Activated naive CD8-positive, alpha-beta T cell treated with anti-CD3 and anti-CD28 coated beads, Interleukin-2, amount 50 U/mL, for 24 hours (primary cell): ENCODE measurements at regions not wholly inside any gene's neighbourhood (a gene's known extent, or its start where the extent isn't known, plus 50 kb on each side); places are given as distances from the start of the nearest gene placed in this dataset.
"Not testable (repeated sequence)": the region's sequence is repeated elsewhere in the genome, so short reads cannot be mapped to it uniquely, and the experiment has no call there.

Experiments used
- ATAC-seq: fragments of 150-1000 bp; cut with Tn5 transposase; one replicate; pipeline ENCODE4 v1.10.0; 2021
- DNase-seq: peaks from one replicate; pipeline ENCODE4 v3.0.0; 2021
- H3K27ac Mint-ChIP-seq: one replicate; pipeline ENCODE4 v1.8.0; 2021; ENCODE audit warnings: mild to moderate bottlenecking, mixed read lengths
- H3K27me3 Mint-ChIP-seq: one replicate; pipeline ENCODE4 v1.8.0; 2021; ENCODE audit warnings: mixed read lengths
- H3K36me3 Mint-ChIP-seq: one replicate; pipeline ENCODE4 v1.8.0; 2021; ENCODE audit warnings: low read depth, mixed read lengths
- H3K4me1 Mint-ChIP-seq: one replicate; pipeline ENCODE4 v1.8.0; 2021; ENCODE audit warnings: mixed read lengths
- H3K4me3 Mint-ChIP-seq: one replicate; pipeline ENCODE4 v1.8.0; 2021; ENCODE audit warnings: mild to moderate bottlenecking, moderate library complexity, mixed read lengths
- H3K9me3 Mint-ChIP-seq: one replicate; pipeline ENCODE4 v1.8.0; 2021; ENCODE audit warnings: mixed read lengths

- peaks cover 6% of the 10 kb centered on the region for H3K27me3 Mint-ChIP-seq
- H3K4me1 Mint-ChIP-seq, result no peaks in the 10 kb centered on the region
- H3K9me3 Mint-ChIP-seq, result peaks cover 10% of the 10 kb centered on the region
- H3K27ac Mint-ChIP-seq, result no peak overlapping the region
- H3K4me3 Mint-ChIP-seq, result no peak overlapping the region
- H3K36me3 Mint-ChIP-seq, result no peaks in the 10 kb centered on the region
- DNase-seq, result no peak
- ATAC-seq, result no peak
These were observed 671.0 kb upstream of the C16orf82 start for GRCh38 chr16:26395700-26396099.

- peaks cover 10% of the 10 kb centered on the region for H3K9me3 Mint-ChIP-seq
- ATAC-seq, result no peak
- peaks cover 6% of the 10 kb centered on the region for H3K27me3 Mint-ChIP-seq
- H3K4me3 Mint-ChIP-seq, result no peak overlapping the region
- no peaks in the 10 kb centered on the region for H3K36me3 Mint-ChIP-seq
- no peaks in the 10 kb centered on the region for H3K4me1 Mint-ChIP-seq
- DNase-seq, result no peak
- H3K27ac Mint-ChIP-seq, result no peak overlapping the region
These were observed 670.1 kb upstream of the C16orf82 start for GRCh38 chr16:26396511-26397235.

- no peak overlapping the region for H3K4me3 Mint-ChIP-seq
- no peaks in the 10 kb centered on the region for H3K36me3 Mint-ChIP-seq
- DNase-seq, result no peak
- no peak overlapping the region for H3K27ac Mint-ChIP-seq
- peaks cover 9% of the 10 kb centered on the region for H3K9me3 Mint-ChIP-seq
- H3K27me3 Mint-ChIP-seq, result peaks cover 2% of the 10 kb centered on the region
- no peak for ATAC-seq
- H3K4me1 Mint-ChIP-seq, result no peaks in the 10 kb centered on the region
These were observed 652.9 kb upstream of the C16orf82 start for GRCh38 chr16:26413780-26414179.

DNA sequence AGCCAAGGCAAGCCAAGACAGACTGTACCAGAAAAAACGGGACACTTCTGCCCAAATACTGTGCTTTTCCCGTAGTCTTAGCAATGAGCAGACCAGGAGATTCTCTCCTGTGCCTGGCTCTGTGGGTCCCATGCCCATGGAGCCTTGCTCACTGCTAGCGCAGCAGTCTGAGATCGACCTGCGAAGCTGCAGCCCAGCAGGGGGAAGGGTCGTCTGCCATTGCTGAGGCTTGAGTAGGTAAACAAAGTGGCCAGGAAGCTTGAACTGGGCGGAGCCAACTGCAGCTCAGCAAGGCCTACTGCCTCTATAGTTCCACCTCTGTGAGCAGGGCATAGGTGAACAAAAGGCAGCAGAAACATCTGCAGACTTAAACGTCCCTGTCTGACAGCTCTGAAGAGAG, 647.3 kb upstream of the C16orf82 start:
- not testable (repeated sequence) for DNase-seq, H3K36me3 Mint-ChIP-seq, H3K27ac Mint-ChIP-seq, H3K4me3 Mint-ChIP-seq, H3K4me1 Mint-ChIP-seq, H3K27me3 Mint-ChIP-seq, ATAC-seq
- peaks cover 21% of the 10 kb centered on the region for H3K9me3 Mint-ChIP-seq

- peaks cover 7% of the 10 kb centered on the region for H3K9me3 Mint-ChIP-seq
- DNase-seq (no peak), ATAC-seq (no peak)
- H3K27ac Mint-ChIP-seq, result no peak overlapping the region
- H3K4me1 Mint-ChIP-seq, result no peaks in the 10 kb centered on the region
- H3K36me3 Mint-ChIP-seq, result no peaks in the 10 kb centered on the region
- no peak overlapping the region for H3K4me3 Mint-ChIP-seq
- peaks cover 3% of the 10 kb centered on the region for H3K27me3 Mint-ChIP-seq
These were observed 636.1 kb upstream of the C16orf82 start for GRCh38 chr16:26430618-26431017.

DNA sequence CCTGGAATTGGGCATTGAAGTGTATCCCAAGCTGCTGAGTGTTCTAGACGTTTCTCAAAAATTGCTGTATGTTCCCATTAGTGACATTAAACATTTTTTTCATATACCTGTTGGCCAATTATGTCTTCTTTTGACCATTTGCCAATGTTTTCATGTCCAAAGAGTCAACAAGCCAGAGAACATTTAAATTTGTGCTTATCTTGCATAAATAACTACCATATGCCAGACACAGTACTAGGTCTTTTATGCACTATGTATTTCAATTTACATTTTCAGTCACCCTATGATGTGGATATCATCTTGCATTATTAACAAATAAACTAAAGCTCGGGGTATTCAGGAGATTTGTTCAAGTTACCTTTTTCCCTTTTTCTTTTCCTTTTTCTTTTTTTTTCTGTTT, 632.9 kb upstream of the C16orf82 start:
- H3K27ac Mint-ChIP-seq, result no peak overlapping the region
- no peak for ATAC-seq

DNA sequence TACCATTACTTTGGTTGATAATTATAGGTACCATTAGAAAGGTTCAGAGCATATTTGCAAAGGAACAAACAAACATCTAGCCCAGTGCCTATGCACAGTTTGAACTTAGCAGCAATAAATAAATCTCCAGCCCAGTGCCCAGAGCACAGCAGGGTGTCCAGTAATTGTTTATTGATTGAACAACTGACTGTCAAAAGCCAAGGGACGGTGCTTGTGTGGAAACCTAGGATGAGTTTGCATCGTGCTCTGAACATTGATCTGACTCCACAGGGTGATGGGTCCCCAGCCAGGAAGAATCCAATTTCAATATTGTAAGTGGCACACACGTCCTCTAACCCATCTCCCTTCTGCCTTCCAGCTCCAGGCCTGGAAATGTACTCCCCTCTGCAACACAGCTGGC, 625.5 kb upstream of the C16orf82 start:
- no peak for ATAC-seq
- Mint-ChIP-seq H3K27ac (no peak overlapping the region), H3K4me3 (no peak overlapping the region), H3K9me3 (peaks cover 9% of the 10 kb centered on the region), H3K27me3 (peaks cover 5% of the 10 kb centered on the region), H3K4me1 (no peaks in the 10 kb centered on the region), H3K36me3 (no peaks in the 10 kb centered on the region)
- no peak for DNase-seq

More for the DNA sequence above, 632.9 kb upstream of the C16orf82 start:
- no peaks in the 10 kb centered on the region for H3K4me1 Mint-ChIP-seq
- no peak overlapping the region for H3K4me3 Mint-ChIP-seq
- no peaks in the 10 kb centered on the region for H3K36me3 Mint-ChIP-seq
- H3K9me3 Mint-ChIP-seq, result peaks cover 9% of the 10 kb centered on the region
- peaks cover 5% of the 10 kb centered on the region for H3K27me3 Mint-ChIP-seq
- no peak for DNase-seq

DNA sequence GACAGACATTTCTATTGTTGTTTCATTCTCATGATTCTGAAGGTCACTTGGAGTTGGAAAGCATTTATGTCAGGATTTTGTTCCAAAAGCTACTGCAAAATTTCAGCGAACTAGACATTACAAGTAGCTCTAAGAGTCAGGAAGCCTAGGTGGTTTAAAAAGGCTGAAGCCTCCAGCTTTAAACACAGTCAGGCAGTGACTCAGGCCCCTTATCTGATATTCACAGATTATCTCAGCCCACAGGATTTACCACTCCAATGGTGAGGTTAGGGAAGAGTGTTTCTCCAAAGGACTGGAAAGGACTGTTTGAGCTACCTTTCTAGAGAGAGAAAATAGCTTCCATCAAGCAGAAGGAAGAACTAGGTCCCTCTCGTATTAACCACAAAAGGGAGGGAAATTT, 624.4 kb upstream of the C16orf82 start:
- Mint-ChIP-seq H3K4me1 (no peaks in the 10 kb centered on the region), H3K9me3 (peaks cover 9% of the 10 kb centered on the region), H3K27me3 (peaks cover 5% of the 10 kb centered on the region), H3K36me3 (no peaks in the 10 kb centered on the region), H3K4me3 (no peak overlapping the region), H3K27ac (no peak overlapping the region)
- ATAC-seq (no peak), DNase-seq (no peak)

DNA sequence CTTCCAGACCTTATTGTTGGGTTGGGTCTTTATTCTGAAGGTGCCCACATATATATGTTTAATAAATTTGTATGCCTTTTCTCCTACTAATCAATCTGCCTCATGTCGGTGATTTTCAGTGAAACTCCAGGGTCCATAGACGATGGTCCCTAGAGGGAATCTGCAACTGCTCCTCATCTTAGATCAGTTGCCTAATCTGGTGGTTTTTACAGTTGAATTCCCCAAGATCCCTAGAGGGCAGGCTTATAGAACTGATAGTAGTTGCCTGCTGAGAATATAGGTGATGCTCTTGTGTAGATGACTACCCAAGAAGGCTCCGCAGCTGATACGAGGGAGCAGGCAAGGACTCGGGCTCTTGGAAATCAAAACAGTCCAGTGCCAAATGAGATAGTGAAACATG, 619.2 kb upstream of the C16orf82 start:
- Mint-ChIP-seq H3K27me3 (peaks cover 2% of the 10 kb centered on the region), H3K4me3 (no peak overlapping the region), H3K9me3 (no peaks in the 10 kb centered on the region), H3K27ac (no peak overlapping the region), H3K4me1 (no peaks in the 10 kb centered on the region), H3K36me3 (no peaks in the 10 kb centered on the region)
- DNase-seq, result no peak
- no peak for ATAC-seq

GRCh38 chr16:26453215-26453614, 613.5 kb upstream of the C16orf82 start:
- DNase-seq (no peak), ATAC-seq (no peak)
- Mint-ChIP-seq H3K4me3 (no peak overlapping the region), H3K27ac (no peak overlapping the region), H3K9me3 (no peaks in the 10 kb centered on the region), H3K27me3 (peaks cover 4% of the 10 kb centered on the region), H3K4me1 (peaks cover 4% of the 10 kb centered on the region), H3K36me3 (no peaks in the 10 kb centered on the region)

DNA sequence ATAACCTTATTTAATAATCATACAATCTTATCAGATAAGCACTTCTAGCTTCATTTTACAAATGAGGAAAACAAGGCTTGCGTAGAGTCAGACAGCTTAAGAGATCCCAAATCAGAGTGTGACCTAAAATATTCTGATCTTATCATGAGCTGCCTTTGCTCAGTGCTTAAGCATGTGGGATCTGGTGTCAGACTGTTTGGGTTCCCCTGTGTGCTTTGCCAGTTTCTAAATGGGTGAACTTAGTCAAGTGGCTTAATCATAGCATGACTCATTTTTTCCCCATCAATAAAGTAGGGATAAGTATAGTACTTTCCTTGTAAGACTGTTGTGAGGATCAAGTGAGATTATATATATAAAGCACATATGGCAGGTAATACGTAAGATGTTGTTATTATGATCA, 612.6 kb upstream of the C16orf82 start:
- no peak overlapping the region for H3K27ac Mint-ChIP-seq
- no peak overlapping the region for H3K4me3 Mint-ChIP-seq
- H3K9me3 Mint-ChIP-seq, result no peaks in the 10 kb centered on the region
- DNase-seq, result no peak
- no peaks in the 10 kb centered on the region for H3K36me3 Mint-ChIP-seq
- peak; percentile 61 for ATAC-seq
- peaks cover 6% of the 10 kb centered on the region for H3K4me1 Mint-ChIP-seq
- H3K27me3 Mint-ChIP-seq, result peaks cover 6% of the 10 kb centered on the region

DNA sequence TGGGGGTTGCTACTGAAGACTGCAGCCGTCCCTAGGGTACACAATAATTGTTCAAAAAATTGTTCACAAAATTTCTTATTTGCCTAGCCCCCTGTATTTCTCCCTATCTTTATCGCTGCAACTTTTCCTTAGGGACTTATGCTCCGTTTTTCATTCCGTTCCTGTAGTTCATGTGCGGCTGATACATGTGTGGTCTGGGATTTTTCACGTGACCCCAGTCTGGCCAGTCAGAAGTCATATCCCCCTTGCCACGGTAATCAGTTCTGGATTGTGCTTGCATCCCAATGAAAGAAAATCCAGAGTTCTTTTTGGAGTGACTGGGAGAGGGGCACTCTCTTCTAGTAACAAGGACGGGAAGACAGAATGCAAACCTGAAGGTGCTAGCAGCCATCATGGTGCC, 610.7 kb upstream of the C16orf82 start:
- Mint-ChIP-seq H3K27ac (no peak overlapping the region), H3K4me3 (no peak overlapping the region), H3K36me3 (no peaks in the 10 kb centered on the region), H3K9me3 (no peaks in the 10 kb centered on the region), H3K27me3 (peaks cover 6% of the 10 kb centered on the region), H3K4me1 (peaks cover 6% of the 10 kb centered on the region)
- DNase-seq, result no peak
- ATAC-seq, result no peak

- H3K36me3 Mint-ChIP-seq, result no peaks in the 10 kb centered on the region
- H3K4me1 Mint-ChIP-seq, result peaks cover 6% of the 10 kb centered on the region
- peaks cover 8% of the 10 kb centered on the region for H3K27me3 Mint-ChIP-seq
- H3K27ac Mint-ChIP-seq, result no peak overlapping the region
- ATAC-seq (no peak), DNase-seq (no peak)
- no peak overlapping the region for H3K4me3 Mint-ChIP-seq
- no peaks in the 10 kb centered on the region for H3K9me3 Mint-ChIP-seq
These were observed 609.6 kb upstream of the C16orf82 start for GRCh38 chr16:26457095-26457494.

GRCh38 chr16:26457882-26458281, 608.8 kb upstream of the C16orf82 start:
- Mint-ChIP-seq H3K36me3 (no peaks in the 10 kb centered on the region), H3K27ac (no peak overlapping the region), H3K9me3 (no peaks in the 10 kb centered on the region), H3K4me1 (peaks cover 6% of the 10 kb centered on the region), H3K27me3 (peaks cover 13% of the 10 kb centered on the region), H3K4me3 (no peak overlapping the region)
- DNase-seq (no peak), ATAC-seq (no peak)

DNA sequence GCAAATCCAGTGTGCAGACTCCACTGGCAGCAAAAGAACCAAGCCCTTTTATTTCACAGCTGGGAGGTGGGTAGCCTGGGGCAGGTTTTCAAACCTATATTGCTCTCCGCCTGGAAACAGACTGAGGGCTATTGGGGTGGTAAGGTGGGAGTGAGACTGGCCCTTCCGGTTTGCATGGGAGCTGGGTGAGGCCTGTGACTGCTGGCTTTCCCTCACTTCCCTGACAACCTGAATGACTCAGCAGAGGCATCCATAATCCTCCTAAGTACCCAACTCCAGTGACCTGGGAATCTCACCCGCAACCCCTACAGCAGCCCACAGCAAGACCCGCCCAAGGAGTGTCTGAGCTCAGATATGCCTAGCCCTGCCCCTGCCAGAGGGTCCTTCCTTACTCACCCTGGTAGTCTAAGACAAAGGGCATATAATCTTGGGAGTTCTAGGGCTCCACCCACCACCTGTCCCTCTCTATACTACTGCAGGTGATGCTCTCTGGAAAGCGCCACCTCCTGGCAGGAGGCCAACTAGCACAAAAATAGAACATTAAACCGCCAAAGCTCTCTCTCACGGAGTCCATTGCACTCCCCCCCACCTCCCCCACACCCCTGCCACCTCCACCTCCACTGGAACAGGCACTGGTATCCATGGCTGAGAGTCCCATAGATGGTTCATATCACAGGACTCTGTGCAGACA, 602.0 kb upstream of the C16orf82 start:
- ATAC-seq, result no peak
- Mint-ChIP-seq H3K4me3 (no peak overlapping the region), H3K9me3 (peaks cover 11% of the 10 kb centered on the region), H3K36me3 (no peaks in the 10 kb centered on the region), H3K4me1 (no peaks in the 10 kb centered on the region), H3K27ac (no peak overlapping the region), H3K27me3 (peaks cover 21% of the 10 kb centered on the region)
- no peak for DNase-seq
